SK-N-SH treated with all-trans-retinoic acid at 6 μM for 48 hours (cell line): ENCODE measurements at regions not wholly inside any gene's neighbourhood (a gene's known extent, or its start where the extent isn't known, plus 50 kb on each side); places are given as distances from the start of the nearest gene placed in this dataset.

ENCODE experiments used
- RARB ChIP-seq: fragments of 250-450 bp; sonication (Bioruptor Pico); IDR thresholded peaks from 2 replicates; pipeline ENCODE4 v1.8.0; 2021; ENCODE audit warnings: mild to moderate bottlenecking, moderate library complexity
- ZNF565 ChIP-seq: fragments of 450-650 bp; formaldehyde crosslinking; conservative IDR thresholded peaks from 2 replicates; pipeline ENCODE4 v1.5.0; 2020; ENCODE audit warnings: low read depth, mild to moderate bottlenecking, moderate library complexity

DNA sequence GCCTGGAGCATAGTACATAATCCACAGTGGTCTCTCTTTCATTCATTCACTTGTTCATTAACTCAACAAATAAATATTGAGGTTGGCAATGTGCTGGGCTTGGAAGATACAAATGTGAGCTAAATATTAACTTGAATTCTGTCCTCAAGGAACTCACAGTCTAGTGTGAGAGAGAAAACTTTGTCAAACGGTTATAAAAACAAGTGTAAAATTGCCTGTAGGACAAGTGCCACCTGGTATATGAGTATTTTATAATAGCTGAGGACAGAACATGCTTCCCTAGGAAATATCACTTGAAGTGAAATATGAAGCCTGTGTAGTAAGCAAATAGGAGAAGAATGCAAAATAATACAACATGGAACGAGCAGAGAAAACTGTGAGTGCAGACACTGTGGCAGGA lies 173.1 kb upstream of the CMC1 start:
- TF ChIP-seq ZNF565 (CRISPR knock-in tag) (no peak), RARB (CRISPR knock-in tag) (no peak)
